B cell (primary cell): ENCODE measurements at regions not wholly inside any gene's neighbourhood (a gene's known extent, or its start where the extent isn't known, plus 50 kb on each side); places are given as distances from the start of the nearest gene placed in this dataset.

ENCODE experiments used
- ATAC-seq: fragments of 200-7000 bp; cut with Tn5 transposase; one replicate; pipeline ENCODE4 v1.10.0; 2021; ENCODE audit warnings: low read depth, mild to moderate bottlenecking, moderate number of reproducible peaks, moderate library complexity
- CTCF ChIA-PET: fragments of 350-600 bp; sonication (Branson Sonifier 250); formaldehyde crosslinking; loops from one replicate; lab custom pipeline; 2021; ENCODE audit warnings: antibody characterized with exemption, inconsistent platforms; lab: Charles Lee
- POLR2A ChIA-PET: fragments of 350-600 bp; sonication (Branson Sonifier 250); formaldehyde crosslinking; loops from one replicate; lab custom pipeline; 2021; ENCODE audit warnings: antibody characterized with exemption; lab: Charles Lee
- DNase-seq: peaks from one replicate; pipeline ENCODE4 v3.0.0; 2013
- H2AFZ ChIP-seq: 2 replicates; pipeline ENCODE4 v1.6.1; 2012; ENCODE audit warnings: mild to moderate bottlenecking, low read depth, low read length; ENCODE audit not compliant: insufficient read depth, poor library complexity, severe bottlenecking
- H3K27ac ChIP-seq, 2 donors: 1 replicate in 1 of 2; 2 replicates in 1 of 2; pipeline ENCODE4 v1.5.1; 2012 to 2013; ENCODE audit warnings: low read length in 2 of 2, mild to moderate bottlenecking in 2 of 2, moderate library complexity in 1 of 2
- H3K27me3 ChIP-seq, 4 experiments: fragments of 200-600 bp in 1 of 4; sonication (generic) in 1 of 4; replicated peaks in 1 of 4; 1 replicate in 2 of 4; 2 replicates in 2 of 4; pipeline versions ENCODE4 v1.6.1 to v1.7.0; 2013 to 2016; ENCODE audit warnings: low read length in 3 of 4, mild to moderate bottlenecking in 2 of 4, mixed read lengths in 1 of 4, moderate library complexity in 1 of 4; ENCODE audit not compliant: insufficient read depth in 4 of 4, control insufficient read depth in 3 of 4; ENCODE audit errors: control extremely low read depth in 1 of 4
- H3K36me3 ChIP-seq, 2 experiments: replicated peaks in 1 of 2; 1 replicate in 1 of 2; 2 replicates in 1 of 2; pipeline versions ENCODE4 v1.6.1 to v1.7.1; 2013; ENCODE audit warnings: low read length in 1 of 2; ENCODE audit not compliant: insufficient read depth in 2 of 2, control insufficient read depth in 1 of 2; ENCODE audit errors: control extremely low read depth in 1 of 2, extremely low read depth in 1 of 2
- H3K4me1 ChIP-seq, 2 donors: fragments of 200-600 bp in 1 of 2; sonication (generic) in 1 of 2; 1 replicate in 1 of 2; 2 replicates in 1 of 2; pipeline versions ENCODE4 v1.5.1 to v1.6.1; 2013 to 2017; ENCODE audit warnings: low read length in 2 of 2; ENCODE audit not compliant: control insufficient read depth in 2 of 2, insufficient read depth in 2 of 2
- H3K4me2 ChIP-seq: replicated peaks from 2 replicates; pipeline ENCODE3; 2012; ENCODE audit warnings: mild to moderate bottlenecking, low read depth, low read length; ENCODE audit not compliant: poor library complexity, severe bottlenecking
- H3K4me3 ChIP-seq, 5 experiments: fragments of 200-600 bp in 1 of 5; sonication (generic) in 1 of 5; 1 replicate in 3 of 5; 2 replicates in 2 of 5; pipeline versions ENCODE4 v1.5.1 to v1.7.0; 2011 to 2016; ENCODE audit warnings: low read length in 4 of 5, mild to moderate bottlenecking in 4 of 5, low read depth in 2 of 5, control low read depth in 1 of 5, moderate library complexity in 1 of 5; ENCODE audit not compliant: insufficient read depth in 1 of 5; ENCODE audit errors: control extremely low read depth in 1 of 5, extremely low read depth in 1 of 5
- H3K79me2 ChIP-seq: fragments of 200-600 bp; sonication (generic); one replicate; pipeline ENCODE4 v1.6.0; 2016; ENCODE audit warnings: low read length; ENCODE audit not compliant: control insufficient read depth, insufficient read depth
- H3K9ac ChIP-seq: fragments of 200-600 bp; sonication (generic); 2 replicates; pipeline ENCODE4 v1.6.1; 2017; ENCODE audit warnings: mild to moderate bottlenecking, low read length, moderate library complexity
- H3K9me3 ChIP-seq, 3 donors: one replicate each; pipeline versions ENCODE4 v1.6.1 to v1.7.1; 2013; ENCODE audit warnings: low read length in 2 of 3; ENCODE audit not compliant: control insufficient read depth in 2 of 3, insufficient read depth in 1 of 3; ENCODE audit errors: control extremely low read depth in 1 of 3
- H4K20me1 ChIP-seq: 2 replicates; pipeline ENCODE4 v1.6.0; 2012; ENCODE audit warnings: mild to moderate bottlenecking, low read length; ENCODE audit not compliant: insufficient read depth, control insufficient read depth, poor library complexity, severe bottlenecking
- H3K27ac Mint-ChIP-seq: one replicate; pipeline ENCODE4 v1.8.0; 2021; ENCODE audit warnings: mixed read lengths
- H3K27me3 Mint-ChIP-seq: one replicate; pipeline ENCODE4 v1.8.0; 2021; ENCODE audit warnings: mixed read lengths
- H3K4me1 Mint-ChIP-seq: one replicate; pipeline ENCODE4 v1.8.0; 2021; ENCODE audit warnings: mixed read lengths
- H3K4me3 Mint-ChIP-seq: one replicate; pipeline ENCODE4 v1.8.0; 2021; ENCODE audit warnings: mixed read lengths
- H3K9me3 Mint-ChIP-seq: one replicate; pipeline ENCODE4 v1.8.0; 2022; ENCODE audit warnings: mixed read lengths; ENCODE audit not compliant: insufficient read depth
- EZH2 ChIP-seq: IDR thresholded peaks from 2 replicates; pipeline ENCODE4 v1.6.1; 2012; ENCODE audit warnings: borderline replicate concordance, low read depth, mild to moderate bottlenecking, moderate library complexity, low read length; ENCODE audit not compliant: insufficient read depth, poor library complexity, severe bottlenecking
- WGBS: methylation state at CpG from one replicate; pipeline ENCODE4 v1.1.5; 2013; ENCODE audit warnings: missing lambda C conversion rate; ENCODE audit not compliant: insufficient coverage; 5-methylcytosine and 5-hydroxymethylcytosine counted together
- intact Hi-C: fragments of 100-400 bp; cut with micrococcal nuclease; formaldehyde crosslinking; loops from one replicate; pipeline ENCODE4 v1.10.0; 2022
- TF ChIP-seq, protein P1 (sequence below): fragments of 200-600 bp; IDR thresholded peaks from one replicate; pipeline ENCODE4 v1.8.0; 2022; ENCODE audit warnings: antibody characterized with exemption, mild to moderate bottlenecking

DNA sequence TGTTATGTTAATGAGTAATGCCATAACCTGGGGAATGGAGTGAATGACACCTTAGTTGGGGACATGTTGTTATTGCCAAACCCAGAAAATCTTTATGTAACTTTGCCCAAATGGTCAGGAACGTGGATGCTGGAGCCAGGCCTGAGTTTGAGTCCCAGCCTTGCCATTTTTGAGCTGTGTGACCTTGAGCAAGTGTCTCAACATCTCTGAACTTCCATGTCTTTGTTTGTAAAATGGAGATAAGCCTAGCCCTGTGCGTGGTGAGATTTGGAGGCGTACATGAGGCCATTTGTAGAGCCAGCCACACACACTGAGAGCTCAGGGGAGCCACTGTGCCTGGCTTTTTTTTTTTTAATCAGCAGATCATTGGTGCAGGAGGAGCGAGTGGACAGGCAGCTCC is 247.3 kb downstream of the FOXL1 start:
- Histone ChIP-seq H3K4me1 (no peaks in the 10 kb centered on the region), H3K4me2 (no peak overlapping the region), H3K36me3 (no peaks in the 10 kb centered on the region), H3K9me3 (peaks cover 0 to 5% (median 0%) of the 10 kb centered on the region in 3 donors), H3K4me3 (no peak overlapping the region), H3K27me3 (peaks cover 0 to 7% (median 0%) of the 10 kb centered on the region in 4 experiments), H3K9ac (no peak overlapping the region), H3K27ac (no peak overlapping the region), H2AFZ (no peak overlapping the region), H4K20me1 (no peaks in the 10 kb centered on the region), H3K79me2 (no peaks in the 10 kb centered on the region)
- TF ChIP-seq, protein P1, sequence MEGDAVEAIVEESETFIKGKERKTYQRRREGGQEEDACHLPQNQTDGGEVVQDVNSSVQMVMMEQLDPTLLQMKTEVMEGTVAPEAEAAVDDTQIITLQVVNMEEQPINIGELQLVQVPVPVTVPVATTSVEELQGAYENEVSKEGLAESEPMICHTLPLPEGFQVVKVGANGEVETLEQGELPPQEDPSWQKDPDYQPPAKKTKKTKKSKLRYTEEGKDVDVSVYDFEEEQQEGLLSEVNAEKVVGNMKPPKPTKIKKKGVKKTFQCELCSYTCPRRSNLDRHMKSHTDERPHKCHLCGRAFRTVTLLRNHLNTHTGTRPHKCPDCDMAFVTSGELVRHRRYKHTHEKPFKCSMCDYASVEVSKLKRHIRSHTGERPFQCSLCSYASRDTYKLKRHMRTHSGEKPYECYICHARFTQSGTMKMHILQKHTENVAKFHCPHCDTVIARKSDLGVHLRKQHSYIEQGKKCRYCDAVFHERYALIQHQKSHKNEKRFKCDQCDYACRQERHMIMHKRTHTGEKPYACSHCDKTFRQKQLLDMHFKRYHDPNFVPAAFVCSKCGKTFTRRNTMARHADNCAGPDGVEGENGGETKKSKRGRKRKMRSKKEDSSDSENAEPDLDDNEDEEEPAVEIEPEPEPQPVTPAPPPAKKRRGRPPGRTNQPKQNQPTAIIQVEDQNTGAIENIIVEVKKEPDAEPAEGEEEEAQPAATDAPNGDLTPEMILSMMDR = no peak
- no peak for TF ChIP-seq EZH2
- no peak overlapping the region for H3K27ac Mint-ChIP-seq
- DNase-seq = no peak
- no peak overlapping the region for H3K4me3 Mint-ChIP-seq
- ChIA-PET POLR2A (no interaction called here), CTCF (no interaction called here)
- ATAC-seq = no peak
- H3K4me1 Mint-ChIP-seq = no peaks in the 10 kb centered on the region
- intact Hi-C loops = no loop called here
- no peaks in the 10 kb centered on the region for H3K9me3 Mint-ChIP-seq
- 78% methylated on average over 3 of the region's 4 CpGs for WGBS
- H3K27me3 Mint-ChIP-seq = peaks cover 41% of the 10 kb centered on the region

DNA sequence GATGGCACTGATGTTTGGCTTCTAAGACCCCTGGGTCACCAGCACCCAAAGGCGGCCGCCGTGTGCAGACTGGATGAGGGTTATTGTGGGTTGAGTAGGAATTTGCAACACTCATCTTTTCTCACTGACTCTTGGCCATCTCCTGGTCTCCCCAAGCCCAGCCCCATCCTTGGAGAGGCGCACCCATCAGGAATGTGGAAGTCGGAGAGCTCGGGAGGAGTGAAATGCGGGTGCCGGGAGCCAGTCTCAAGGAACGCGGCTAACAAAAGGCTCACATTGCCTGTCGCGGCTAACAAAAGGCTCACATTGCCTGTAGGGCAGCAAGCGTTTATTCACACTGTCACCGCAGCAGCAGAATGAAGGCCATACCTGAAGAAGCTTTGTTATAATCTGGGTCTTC is 248.6 kb downstream of the FOXL1 start:
- Mint-ChIP-seq H3K27ac (no peak overlapping the region), H3K9me3 (no peaks in the 10 kb centered on the region), H3K4me3 (no peak overlapping the region), H3K27me3 (peaks cover 43% of the 10 kb centered on the region), H3K4me1 (no peaks in the 10 kb centered on the region)
- Histone ChIP-seq H3K4me1 (no peaks in the 10 kb centered on the region), H3K27me3 (peaks cover 0 to 7% (median 0%) of the 10 kb centered on the region in 4 experiments), H3K79me2 (no peaks in the 10 kb centered on the region), H2AFZ (no peak overlapping the region), H3K4me2 (no peak overlapping the region), H3K27ac (no peak overlapping the region), H3K9me3 (peaks cover 0 to 3% (median 0%) of the 10 kb centered on the region in 3 donors), H4K20me1 (no peaks in the 10 kb centered on the region), H3K4me3 (no peak overlapping the region), H3K9ac (no peak overlapping the region), H3K36me3 (no peaks in the 10 kb centered on the region)
- ChIA-PET CTCF (no interaction called here), POLR2A (no interaction called here)
- 34% methylated on average over 10 of the region's 14 CpGs for WGBS
- ATAC-seq (no peak), DNase-seq (no peak)
- no peak for TF ChIP-seq EZH2
- TF ChIP-seq, protein P1 = no peak
- intact Hi-C loops = no loop called here
